HG02938 (cell line): ENCODE measurements at regions not wholly inside any gene's neighbourhood (a gene's known extent, or its start where the extent isn't known, plus 50 kb on each side); places are given as distances from the start of the nearest gene placed in this dataset.
A peak's percentile ranks its signal among the peaks of the same experiment; 100 is the strongest.
"Not testable (repeated sequence)": the region's sequence is repeated elsewhere in the genome, so short reads cannot be mapped to it uniquely, and the experiment has no call there.

Experiments
- ATAC-seq: cut with Tn5 transposase; IDR thresholded peaks from one replicate; pipeline ENCODE4 v1.9.1; 2021; ENCODE audit warnings: mild to moderate bottlenecking, moderate library complexity; ENCODE audit not compliant: unreplicated experiment

GRCh38 chr2:67616749-67617148 lies 219.6 kb downstream of the ETAA1 start:
- ATAC-seq = peak; percentile 81

GRCh38 chr2:67619204-67619603 lies 222.1 kb downstream of the ETAA1 start:
- no peak for ATAC-seq

GRCh38 chr2:67623741-67624140 lies 226.6 kb downstream of the ETAA1 start:
- ATAC-seq = not testable (repeated sequence)

- ATAC-seq = no peak
Observed at GRCh38 chr2:67625178-67625577, 228.0 kb downstream of the ETAA1 start.

- no peak for ATAC-seq
Observed at GRCh38 chr2:67625690-67626475, 228.8 kb downstream of the ETAA1 start.

- ATAC-seq = no peak
Observed at GRCh38 chr2:67626656-67627055, 229.5 kb downstream of the ETAA1 start.

- no peak for ATAC-seq
Observed at GRCh38 chr2:67627456-67628207, 230.5 kb downstream of the ETAA1 start.

- ATAC-seq = no peak
Observed at GRCh38 chr2:67628892-67629291, 231.8 kb downstream of the ETAA1 start.

- ATAC-seq = no peak
Observed at GRCh38 chr2:67631483-67631882, 234.3 kb downstream of the ETAA1 start.

GRCh38 chr2:67633212-67633856 lies 236.2 kb downstream of the ETAA1 start:
- no peak for ATAC-seq

GRCh38 chr2:67638146-67638545 lies 241.0 kb downstream of the ETAA1 start:
- ATAC-seq = no peak

- no peak for ATAC-seq
Observed at GRCh38 chr2:67641312-67642045, 244.3 kb downstream of the ETAA1 start.

- ATAC-seq = no peak
Observed at GRCh38 chr2:67642046-67642382, 244.9 kb downstream of the ETAA1 start.

- ATAC-seq = no peak
Observed at GRCh38 chr2:67642961-67643360, 245.8 kb downstream of the ETAA1 start.

- ATAC-seq = no peak
Observed at GRCh38 chr2:67645280-67646138, 248.4 kb downstream of the ETAA1 start.

GRCh38 chr2:67646714-67647333 lies 249.7 kb downstream of the ETAA1 start:
- ATAC-seq = no peak

GRCh38 chr2:67649331-67650261 lies 252.5 kb downstream of the ETAA1 start:
- ATAC-seq = no peak

GRCh38 chr2:67650291-67651133 lies 253.4 kb downstream of the ETAA1 start:
- no peak for ATAC-seq
